SK-N-SH (cell line): ENCODE measurements at regions not wholly inside any gene's neighbourhood (a gene's known extent, or its start where the extent isn't known, plus 50 kb on each side); places are given as distances from the start of the nearest gene placed in this dataset.

ENCODE experiments used
- CTCF ChIA-PET: fragments of 300-600, 350-600 bp; formaldehyde crosslinking; extraction: SDS; loops from one replicate; lab custom pipeline; 2021; lab: Yijun Ruan, JAX
- POLR2A ChIA-PET: fragments of 350-600 bp; sonication (Branson Sonifier 250); formaldehyde crosslinking; extraction: SDS; loops from one replicate; lab custom pipeline; 2020; ENCODE audit warnings: antibody characterized with exemption, inconsistent platforms; lab: Yijun Ruan, JAX
- DNase-seq: peaks from one replicate; pipeline ENCODE4 v3.0.0; 2012
- H2AFZ ChIP-seq: fragments of 200-600 bp; sonication (generic); 2 replicates; pipeline ENCODE4 v1.8.1; 2016; ENCODE audit warnings: antibody characterized with exemption, mild to moderate bottlenecking, low read depth
- H3F3A ChIP-seq: fragments of 200-600 bp; sonication (generic); replicated peaks from 2 replicates; pipeline ENCODE3; 2016; ENCODE audit warnings: antibody characterized with exemption, mild to moderate bottlenecking; ENCODE audit not compliant: insufficient read depth
- H3K27ac ChIP-seq, 2 experiments: fragments of 200-500 bp in 1 of 2; fragments of 200-600 bp in 1 of 2; sonication (Bioruptor generic) in 1 of 2; sonication (generic), shearing (Covaris generic) in 1 of 2; 2 replicates each; pipeline versions ENCODE4 v1.5.1 to v1.6.1; 2014 to 2016; ENCODE audit warnings: low read depth in 2 of 2, inconsistent platforms in 1 of 2, low read length in 1 of 2, mild to moderate bottlenecking in 1 of 2, mixed read lengths in 1 of 2
- H3K27me3 ChIP-seq: fragments of 200-600 bp; sonication (generic), shearing (Covaris generic); 2 replicates; pipeline ENCODE4 v1.6.1; 2016; ENCODE audit warnings: mixed run types; ENCODE audit not compliant: insufficient read depth
- H3K36me3 ChIP-seq, 2 experiments: fragments of 200-500 bp in 1 of 2; fragments of 200-600 bp in 1 of 2; sonication (Bioruptor generic) in 1 of 2; sonication (generic) in 1 of 2; replicated peaks in 1 of 2; 2 replicates each; pipeline versions ENCODE3 to v1.5.1; 2014 to 2016; ENCODE audit warnings: low read length in 1 of 2, mild to moderate bottlenecking in 1 of 2; ENCODE audit not compliant: insufficient read depth in 2 of 2, control insufficient read depth in 1 of 2
- H3K4me1 ChIP-seq, 2 experiments: fragments of 200-500 bp in 1 of 2; fragments of 200-600 bp in 1 of 2; sonication (Bioruptor generic) in 1 of 2; sonication (generic), shearing (Covaris generic) in 1 of 2; 2 replicates each; pipeline versions ENCODE4 v1.5.1 to v1.6.1; 2014 to 2016; ENCODE audit warnings: low read depth in 1 of 2, low read length in 1 of 2, mixed run types in 1 of 2; ENCODE audit not compliant: insufficient read depth in 2 of 2, control insufficient read depth in 1 of 2
- H3K4me2 ChIP-seq: fragments of 200-600 bp; sonication (generic), shearing (Covaris generic); 2 replicates; pipeline ENCODE4 v1.6.1; 2017; ENCODE audit warnings: mixed run types
- H3K4me3 ChIP-seq, 2 experiments: fragments of 200-500 bp in 1 of 2; fragments of 200-600 bp in 1 of 2; sonication (Bioruptor generic) in 1 of 2; sonication (generic), shearing (Covaris generic) in 1 of 2; 2 replicates each; pipeline versions ENCODE4 v1.5.1 to v1.8.1; 2014 to 2016; ENCODE audit warnings: low read depth in 2 of 2, inconsistent platforms in 1 of 2, low read length in 1 of 2, mild to moderate bottlenecking in 1 of 2, mixed read lengths in 1 of 2, moderate library complexity in 1 of 2
- H3K79me2 ChIP-seq: fragments of 200-600 bp; sonication (generic); 2 replicates; pipeline ENCODE4 v1.8.1; 2017; ENCODE audit warnings: mild to moderate bottlenecking; ENCODE audit not compliant: insufficient read depth
- H3K9ac ChIP-seq: fragments of 200-600 bp; sonication (generic); 2 replicates; pipeline ENCODE4 v1.6.1; 2017; ENCODE audit warnings: mixed run types
- H3K9me2 ChIP-seq: fragments of 200-600 bp; sonication (generic); 2 replicates; pipeline ENCODE4 v1.6.1; 2017; ENCODE audit warnings: mixed run types
- H3K9me3 ChIP-seq: fragments of 200-600 bp; sonication (generic); 2 replicates; pipeline ENCODE4 v1.6.1; 2017; ENCODE audit warnings: mixed run types, mild to moderate bottlenecking, moderate library complexity
- H4K20me1 ChIP-seq: fragments of 200-600 bp; sonication (generic); 2 replicates; pipeline ENCODE4 v1.6.1; 2017; ENCODE audit warnings: mild to moderate bottlenecking, mixed run types; ENCODE audit not compliant: insufficient read depth
- CHD2 ChIP-seq: fragments of 150-350 bp; IDR thresholded peaks from 2 replicates; pipeline ENCODE4 v1.6.1; 2018; ENCODE audit warnings: low read length; ENCODE audit not compliant: partially characterized antibody
- CTCF ChIP-seq: fragments of 200-600 bp; sonication (generic); IDR thresholded peaks from 2 replicates; pipeline ENCODE4 v1.6.1; 2017; ENCODE audit warnings: antibody characterized with exemption, mild to moderate bottlenecking, moderate library complexity
- ELF1 ChIP-seq: IDR thresholded peaks from 2 replicates; pipeline ENCODE4 v1.4.0; 2012
- EP300 ChIP-seq, 2 experiments: IDR thresholded peaks; 2 replicates each; pipeline versions ENCODE4 v1.4.0 to v1.6.1; 2012; ENCODE audit warnings: borderline replicate concordance in 1 of 2, low read depth in 1 of 2, low read length in 1 of 2
- FOXJ3 ChIP-seq: sonication (generic); formaldehyde crosslinking; IDR thresholded peaks from 2 replicates; pipeline ENCODE4 v1.5.1; 2020; ENCODE audit warnings: mild to moderate bottlenecking, missing genetic modification reagents
- FOXM1 ChIP-seq: IDR thresholded peaks from 2 replicates; pipeline ENCODE4 v1.4.0; 2012; ENCODE audit warnings: low read depth, mild to moderate bottlenecking
- GABPA ChIP-seq: IDR thresholded peaks from 2 replicates; pipeline ENCODE4 v1.4.0; 2012; ENCODE audit warnings: low read depth, mild to moderate bottlenecking
- GATA2 ChIP-seq: sonication (generic); formaldehyde crosslinking; IDR thresholded peaks from 2 replicates; pipeline ENCODE4 v1.5.0; 2020; ENCODE audit warnings: mild to moderate bottlenecking, missing genetic modification reagents
- IRF3 ChIP-seq: fragments of 150-350 bp; IDR thresholded peaks from 2 replicates; pipeline ENCODE4 v1.6.1; 2016; ENCODE audit warnings: mild to moderate bottlenecking, low read depth, low read length
- JUND ChIP-seq: IDR thresholded peaks from 2 replicates; pipeline ENCODE4 v1.4.0; 2012
- MEF2A ChIP-seq: IDR thresholded peaks from 2 replicates; pipeline ENCODE4 v1.4.0; 2012; ENCODE audit warnings: low read depth, borderline replicate concordance
- MXI1 ChIP-seq: IDR thresholded peaks from 2 replicates; pipeline ENCODE4 v1.6.1; 2012; ENCODE audit warnings: mild to moderate bottlenecking, low read depth, low read length, improper control_type of control experiment
- NFIC ChIP-seq: IDR thresholded peaks from 2 replicates; pipeline ENCODE4 v1.4.0; 2012; ENCODE audit warnings: borderline replicate concordance
- NRF1 ChIP-seq: IDR thresholded peaks from 2 replicates; pipeline ENCODE4 v1.6.1; 2012; ENCODE audit warnings: low read depth, mild to moderate bottlenecking, low read length
- POLR2AphosphoS5 ChIP-seq: IDR thresholded peaks from 2 replicates; pipeline ENCODE4 v1.6.1; 2012; ENCODE audit warnings: low read depth, low read length
- RAD21 ChIP-seq: IDR thresholded peaks from 2 replicates; pipeline ENCODE4 v1.6.1; 2012; ENCODE audit warnings: mild to moderate bottlenecking, low read length
- REST ChIP-seq: IDR thresholded peaks from 2 replicates; pipeline ENCODE4 v1.6.1; 2012; ENCODE audit warnings: mild to moderate bottlenecking, low read depth, low read length, moderate library complexity
- RFX5 ChIP-seq: IDR thresholded peaks from 2 replicates; pipeline ENCODE4 v1.6.1; 2012; ENCODE audit warnings: mild to moderate bottlenecking, improper control_type of control experiment, low read length
- SMC3 ChIP-seq: IDR thresholded peaks from 2 replicates; pipeline ENCODE4 v1.6.1; 2012; ENCODE audit warnings: low read depth, low read length, improper control_type of control experiment
- TAF1 ChIP-seq: IDR thresholded peaks from 2 replicates; pipeline ENCODE4 v1.6.1; 2012; ENCODE audit warnings: low read depth, mild to moderate bottlenecking, low read length, moderate library complexity, borderline replicate concordance
- TCF12 ChIP-seq: IDR thresholded peaks from 2 replicates; pipeline ENCODE4 v1.4.0; 2012
- TEAD4 ChIP-seq: IDR thresholded peaks from 2 replicates; pipeline ENCODE4 v1.4.0; 2012; ENCODE audit warnings: mild to moderate bottlenecking, borderline replicate concordance; ENCODE audit not compliant: insufficient read depth
- USF1 ChIP-seq: IDR thresholded peaks from 2 replicates; pipeline ENCODE4 v1.4.0; 2012; ENCODE audit warnings: low read depth, borderline replicate concordance
- ZBTB33 ChIP-seq: IDR thresholded peaks from 2 replicates; pipeline ENCODE4 v1.4.0; 2012; ENCODE audit warnings: low read depth, borderline replicate concordance
- WGBS: methylation state at CpG from one replicate; pipeline ENCODE4 v1.1.6; 2017; ENCODE audit warnings: low lambda C conversion rate; 5-methylcytosine and 5-hydroxymethylcytosine counted together

GRCh38 chr13:40190641-40191100 is 475.8 kb downstream of the FOXO1 start:
- DNase-seq = peak; percentile 63
- H3K4me3 ChIP-seq = no peak overlapping the region; a peak in 1 of 4 replicates
- CTCF ChIA-PET = interaction anchor here (0.6 to 1.8 kb wide), 4 partner anchors 9 to 414 kb away, joined by 3 to 5 read pairs (median 4); no protein-coding TSS in a partner anchor
- peaks cover 18 to 22% of the 10 kb centered on the region in 2 experiments for H3K4me1 ChIP-seq
- peak overlapping the region; percentile 1; the same call in 1 of the 2 replicates for H3K9ac ChIP-seq
- H3K27me3 ChIP-seq = no peaks in the 10 kb centered on the region
- H3K79me2 ChIP-seq = no peaks in the 10 kb centered on the region
- H3K9me2 ChIP-seq = no peaks in the 10 kb centered on the region
- POLR2A ChIA-PET = interaction anchor here (0.6 to 1.2 kb wide), 2 partner anchors 9 to 10 kb away, joined by 3 to 4 read pairs; no protein-coding TSS in a partner anchor
- H3K36me3 ChIP-seq = no peaks in the 10 kb centered on the region
- peak overlapping the region; percentile 39 for H3K4me2 ChIP-seq
- H4K20me1 ChIP-seq = no peaks in the 10 kb centered on the region
- H3K27ac ChIP-seq = peak overlapping the region; percentile 54 to 79
- H3K9me3 ChIP-seq = no peaks in the 10 kb centered on the region
- H3F3A ChIP-seq = peaks cover 12% of the 10 kb centered on the region
- H2AFZ ChIP-seq = peak overlapping the region; percentile 97
- WGBS = 13% methylated on average over 5 of the region's 5 CpGs
- TF ChIP-seq NFIC (no peak), IRF3 (no peak), TAF1 (no peak), RFX5 (no peak), REST (no peak), EP300 (IDR thresholded peaks at IDR 0.05; ENCODE audit: borderline replicate concordance in 1 of 2, low read depth in 1 of 2, low read length in 1 of 2) (peak in 1 of 2 experiments; percentile 21; a peak in 2 of 4 replicates), CTCF (no peak), MXI1 (peak; percentile 27; the same call in 1 of the 2 replicates), NRF1 (no peak), RAD21 (no peak; the same call in 1 of the 2 replicates), POLR2AphosphoS5 (no peak), FOXM1 (no peak), MEF2A (no peak), FOXJ3 (CRISPR knock-in tag) (no peak), CHD2 (no peak), ZBTB33 (no peak), GATA2 (CRISPR knock-in tag) (no peak), GABPA (peak; percentile 43; the same call in 1 of the 2 replicates), ELF1 (no peak), SMC3 (no peak; the same call in 1 of the 2 replicates), JUND (peak; percentile 35), TEAD4 (no peak), TCF12 (peak; percentile 74), USF1 (peak; percentile 67; the same call in 1 of the 2 replicates)
